Karpas-422 (cell line): ENCODE measurements at regions not wholly inside any gene's neighbourhood (a gene's known extent, or its start where the extent isn't known, plus 50 kb on each side); places are given as distances from the start of the nearest gene placed in this dataset.

Experiments
- DNase-seq: peaks from one replicate; pipeline ENCODE4 v3.0.0-alpha.2; 2015
- H2AFZ ChIP-seq: fragments of 200-600 bp; sonication (generic); 2 replicates; pipeline ENCODE4 v1.6.1; 2014; ENCODE audit warnings: antibody characterized with exemption, low read length, mixed read lengths
- H3K27ac ChIP-seq: fragments of 200-600 bp; sonication (generic); 2 replicates; pipeline ENCODE4 v1.5.1; 2014; ENCODE audit warnings: mild to moderate bottlenecking, low read length, moderate library complexity
- H3K27me3 ChIP-seq: fragments of 200-600 bp; sonication (generic); 2 replicates; pipeline ENCODE4 v1.6.1; 2014; ENCODE audit warnings: low read length, mixed read lengths
- H3K36me3 ChIP-seq: fragments of 200-600 bp; sonication (generic); 2 replicates; pipeline ENCODE4 v1.6.1; 2014; ENCODE audit warnings: low read length, mixed read lengths; ENCODE audit not compliant: insufficient read depth
- H3K4me1 ChIP-seq: fragments of 200-600 bp; sonication (generic); 2 replicates; pipeline ENCODE4 v1.6.1; 2014; ENCODE audit warnings: mild to moderate bottlenecking, low read length, mixed read lengths
- H3K4me2 ChIP-seq: fragments of 200-600 bp; sonication (generic); 2 replicates; pipeline ENCODE4 v1.6.1; 2014; ENCODE audit warnings: low read length, low read depth, mild to moderate bottlenecking; ENCODE audit not compliant: poor library complexity, severe bottlenecking
- H3K4me3 ChIP-seq: fragments of 200-600 bp; sonication (generic); 2 replicates; pipeline ENCODE4 v1.5.1; 2014; ENCODE audit warnings: mild to moderate bottlenecking, antibody characterized with exemption, low read length, mixed read lengths
- H3K79me2 ChIP-seq: fragments of 200-600 bp; sonication (generic); 2 replicates; pipeline ENCODE4 v1.6.1; 2014; ENCODE audit warnings: mild to moderate bottlenecking, low read length, mixed read lengths
- H3K9ac ChIP-seq: fragments of 200-600 bp; sonication (generic); 2 replicates; pipeline ENCODE4 v1.6.0; 2014; ENCODE audit warnings: low read length
- H3K9me2 ChIP-seq: fragments of 200-600 bp; sonication (generic), shearing (Covaris generic); replicated peaks from 2 replicates; pipeline ENCODE4 v1.6.0; 2014; ENCODE audit warnings: mild to moderate bottlenecking, low read length, moderate library complexity; ENCODE audit not compliant: insufficient read depth
- H3K9me3 ChIP-seq: fragments of 300-700, 200-600 bp; sonication (generic); 2 replicates; pipeline ENCODE4 v1.6.1; 2014; ENCODE audit warnings: low read length, mixed read lengths
- H4K20me1 ChIP-seq: fragments of 200-600 bp; sonication (generic); 2 replicates; pipeline ENCODE4 v1.6.1; 2014; ENCODE audit warnings: mild to moderate bottlenecking, antibody characterized with exemption, low read length, low read depth; ENCODE audit not compliant: insufficient read depth

DNA sequence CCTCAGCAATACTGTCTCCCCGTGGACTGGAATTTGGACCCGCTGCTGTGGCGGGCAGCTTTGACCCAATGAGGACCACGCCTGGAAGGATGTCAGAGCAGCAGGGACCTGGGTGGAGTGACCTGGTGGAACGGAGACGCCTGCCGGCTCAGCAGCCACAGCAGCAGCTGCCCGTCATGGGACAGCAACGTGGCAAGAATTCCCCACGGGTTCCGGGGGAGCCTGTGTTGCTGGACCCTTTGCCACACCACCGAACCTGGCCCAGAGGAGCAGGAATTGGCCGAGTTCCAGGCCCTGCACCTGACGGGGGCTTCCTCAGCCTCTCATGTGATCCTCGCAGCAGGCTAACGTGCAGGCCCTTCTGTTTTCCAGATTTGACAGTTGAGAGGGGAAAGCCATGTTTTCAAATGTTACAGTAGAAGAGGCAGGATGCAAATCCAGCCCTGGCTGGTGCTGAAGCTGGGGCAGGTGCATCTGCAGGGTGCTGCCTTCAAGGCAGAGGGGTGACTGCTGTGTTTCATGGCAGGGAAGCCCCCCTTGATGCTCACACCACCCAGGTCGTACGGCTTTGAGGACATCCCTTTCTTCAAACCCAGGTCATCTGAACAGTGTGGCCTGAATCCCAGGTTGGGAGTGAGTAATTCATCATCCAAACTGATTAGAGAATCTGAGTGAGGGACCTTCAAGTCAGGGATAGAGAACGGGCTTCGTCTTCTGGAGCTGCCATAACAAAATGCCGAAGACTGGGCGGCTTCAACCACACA lies 93.4 kb downstream of the THBS2 start:
- Histone ChIP-seq H3K9me2 (no peaks in the 10 kb centered on the region), H3K36me3 (no peaks in the 10 kb centered on the region), H3K9me3 (no peaks in the 10 kb centered on the region), H3K27ac (no peak overlapping the region), H3K4me3 (no peak overlapping the region), H3K4me2 (no peak overlapping the region), H3K27me3 (no peaks in the 10 kb centered on the region), H3K79me2 (no peaks in the 10 kb centered on the region), H4K20me1 (no peaks in the 10 kb centered on the region), H3K4me1 (no peaks in the 10 kb centered on the region), H3K9ac (no peak overlapping the region), H2AFZ (no peak overlapping the region)
- no peak for DNase-seq

DNA sequence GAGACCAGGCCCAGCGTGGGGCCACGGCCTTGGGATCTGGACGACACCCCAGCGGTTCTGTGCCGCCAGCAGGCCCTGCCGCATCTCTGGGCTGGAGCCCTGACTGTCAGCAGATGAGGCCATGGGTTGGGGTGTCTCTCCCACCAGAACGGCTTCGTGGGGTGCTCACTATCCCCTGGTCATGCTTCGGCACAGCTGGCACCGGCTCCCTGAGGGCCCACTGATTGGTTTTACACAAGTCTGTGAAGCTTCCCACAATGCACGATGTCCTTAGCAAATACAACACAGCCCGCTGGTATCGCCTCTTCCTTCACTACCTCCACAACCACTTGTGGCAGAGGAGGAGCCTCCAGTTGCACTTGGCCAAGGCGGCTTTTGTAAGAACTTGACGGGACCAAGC lies 94.3 kb downstream of the THBS2 start:
- no peaks in the 10 kb centered on the region for H3K4me1 ChIP-seq
- no peaks in the 10 kb centered on the region for H3K79me2 ChIP-seq
- no peaks in the 10 kb centered on the region for H3K36me3 ChIP-seq

DNA sequence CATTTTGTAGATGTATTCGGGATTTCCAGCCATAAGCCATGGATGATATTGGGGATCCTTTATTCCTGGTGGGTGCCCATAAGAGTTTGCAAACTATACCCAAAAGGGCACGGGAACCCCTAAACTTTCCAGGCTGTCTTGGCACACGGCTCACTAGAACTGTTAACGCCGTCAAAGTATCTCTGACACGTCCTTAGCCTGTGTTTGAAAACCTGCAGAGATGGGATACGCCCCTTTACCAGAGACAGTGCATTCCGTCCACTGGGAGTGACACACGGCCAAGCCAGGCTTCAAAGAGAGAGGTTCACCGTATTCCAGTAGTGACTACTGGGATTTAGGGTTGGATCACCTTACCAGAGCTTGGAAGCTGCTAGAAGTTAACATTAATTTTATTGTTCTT lies 95.0 kb downstream of the THBS2 start:
- DNase-seq = no peak
- no peaks in the 10 kb centered on the region for H3K36me3 ChIP-seq
- no peak overlapping the region for H3K4me2 ChIP-seq
- no peaks in the 10 kb centered on the region for H3K27me3 ChIP-seq
- no peaks in the 10 kb centered on the region for H3K4me1 ChIP-seq
- H3K9me2 ChIP-seq = no peaks in the 10 kb centered on the region
- no peaks in the 10 kb centered on the region for H3K79me2 ChIP-seq
- no peak overlapping the region for H3K9ac ChIP-seq
- H4K20me1 ChIP-seq = no peaks in the 10 kb centered on the region
- no peak overlapping the region for H3K27ac ChIP-seq
- H3K4me3 ChIP-seq = no peak overlapping the region
- no peaks in the 10 kb centered on the region for H3K9me3 ChIP-seq
- no peak overlapping the region for H2AFZ ChIP-seq

More for the DNA sequence above, 94.3 kb downstream of the THBS2 start:
- H3K4me3 ChIP-seq = no peak overlapping the region
- H3K9me2 ChIP-seq = no peaks in the 10 kb centered on the region
- no peaks in the 10 kb centered on the region for H3K9me3 ChIP-seq
- no peaks in the 10 kb centered on the region for H3K27me3 ChIP-seq
- H4K20me1 ChIP-seq = no peaks in the 10 kb centered on the region
- no peak overlapping the region for H2AFZ ChIP-seq
- H3K4me2 ChIP-seq = no peak overlapping the region
- no peak overlapping the region for H3K27ac ChIP-seq
- no peak for DNase-seq
- no peak overlapping the region for H3K9ac ChIP-seq

DNA sequence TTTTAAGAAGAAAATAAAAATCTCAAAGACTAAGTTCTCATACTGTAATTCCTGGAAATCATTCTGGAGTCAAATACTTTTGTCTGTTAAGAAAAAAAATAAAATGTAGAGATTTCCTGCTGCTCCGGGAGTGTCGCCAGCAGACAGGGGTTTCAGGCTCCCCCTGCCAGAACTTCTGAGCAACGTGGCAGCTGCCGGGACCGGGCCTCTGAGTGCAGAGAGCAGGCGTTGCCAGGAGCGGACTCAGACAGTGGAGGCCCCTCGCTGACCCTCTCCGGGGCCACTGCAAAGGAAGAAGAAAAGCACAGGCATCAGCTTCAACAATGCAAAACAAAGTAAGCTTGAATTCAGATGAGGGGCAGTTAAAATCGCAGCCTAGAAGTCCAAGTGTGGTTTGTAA lies 95.5 kb downstream of the THBS2 start:
- Histone ChIP-seq H2AFZ (no peak overlapping the region), H3K79me2 (no peaks in the 10 kb centered on the region), H3K4me1 (no peaks in the 10 kb centered on the region), H3K9ac (no peak overlapping the region), H3K9me2 (no peaks in the 10 kb centered on the region), H3K4me3 (no peak overlapping the region), H3K27me3 (no peaks in the 10 kb centered on the region), H3K36me3 (no peaks in the 10 kb centered on the region), H3K27ac (no peak overlapping the region), H3K4me2 (no peak overlapping the region), H4K20me1 (no peaks in the 10 kb centered on the region), H3K9me3 (no peaks in the 10 kb centered on the region)
- no peak for DNase-seq

DNA sequence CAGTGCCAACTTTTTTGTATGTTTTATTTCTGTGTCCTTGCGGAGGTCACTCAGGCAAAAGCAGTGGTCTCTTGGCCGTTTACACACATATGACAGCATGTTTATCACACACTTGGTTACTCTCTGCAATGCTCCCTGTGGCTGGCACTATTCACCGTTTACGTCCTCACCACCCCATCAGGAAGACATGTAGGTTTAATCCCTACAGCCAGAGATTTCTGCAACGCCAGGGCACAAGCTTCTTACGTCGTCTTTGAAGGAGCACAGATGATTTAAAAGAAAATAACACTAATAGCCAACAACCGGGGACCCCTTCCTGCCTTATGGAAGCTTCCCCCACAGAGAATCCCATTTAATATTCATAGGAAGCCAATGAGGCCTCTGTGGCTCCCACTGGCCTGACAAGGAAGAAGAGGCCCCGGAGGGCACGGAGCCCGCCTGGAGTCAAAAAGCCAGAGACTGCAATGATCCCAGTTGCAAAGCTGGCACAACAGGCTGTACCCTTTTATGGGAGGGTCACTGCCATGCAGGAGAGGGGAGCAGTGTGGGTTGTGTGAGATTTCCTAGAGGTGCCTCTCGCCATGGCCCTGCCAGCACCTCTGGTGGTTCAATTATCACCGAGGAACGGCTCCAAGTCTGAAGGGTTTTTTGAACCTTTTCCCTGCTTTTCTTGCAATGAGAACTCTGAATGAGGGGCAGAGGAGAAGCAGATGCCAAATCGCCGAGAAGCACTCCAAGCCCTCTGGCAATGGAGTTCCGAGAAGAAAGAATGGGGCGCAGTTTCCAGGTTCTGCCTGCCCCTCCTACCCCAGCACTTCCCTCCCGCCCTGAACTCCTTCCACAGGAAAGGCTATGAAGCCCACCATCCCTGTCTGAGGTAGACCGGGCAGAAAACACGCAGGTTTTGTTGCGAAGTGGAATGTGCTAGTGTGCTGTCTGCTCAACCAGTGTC lies 96.2 kb downstream of the THBS2 start:
- Histone ChIP-seq H3K79me2 (no peaks in the 10 kb centered on the region), H3K4me1 (no peaks in the 10 kb centered on the region), H3K27me3 (no peaks in the 10 kb centered on the region), H3K9me2 (no peaks in the 10 kb centered on the region), H3K36me3 (no peaks in the 10 kb centered on the region), H3K4me3 (no peak overlapping the region), H3K27ac (no peak overlapping the region), H2AFZ (no peak overlapping the region), H4K20me1 (no peaks in the 10 kb centered on the region), H3K4me2 (no peak overlapping the region), H3K9ac (no peak overlapping the region), H3K9me3 (no peaks in the 10 kb centered on the region)
- no peak for DNase-seq

DNA sequence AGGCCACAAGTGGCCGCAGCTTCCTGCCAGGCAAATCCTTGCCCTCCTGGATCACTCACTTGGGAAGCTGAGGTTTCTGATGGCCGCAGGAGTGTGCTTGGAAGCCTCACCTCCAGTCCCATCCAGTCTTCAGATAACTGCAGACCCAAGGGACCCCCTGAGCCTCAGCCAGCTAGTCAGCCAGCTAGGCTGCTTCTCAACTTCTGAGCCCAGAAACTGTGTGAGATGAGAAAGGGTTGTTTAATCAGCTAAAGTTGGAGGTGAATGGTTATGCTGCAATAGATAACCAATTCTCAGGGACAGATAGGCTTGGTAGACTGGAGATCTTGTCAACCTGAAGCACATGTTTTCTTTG lies 96.9 kb downstream of the THBS2 start:
- no peak for DNase-seq
- Histone ChIP-seq H3K36me3 (no peaks in the 10 kb centered on the region), H3K4me3 (no peak overlapping the region), H3K4me1 (no peaks in the 10 kb centered on the region), H3K9me2 (no peaks in the 10 kb centered on the region), H2AFZ (no peak overlapping the region), H3K27ac (no peak overlapping the region), H3K27me3 (no peaks in the 10 kb centered on the region), H3K79me2 (no peaks in the 10 kb centered on the region), H3K4me2 (no peak overlapping the region), H4K20me1 (no peaks in the 10 kb centered on the region), H3K9ac (no peak overlapping the region), H3K9me3 (no peaks in the 10 kb centered on the region)

DNA sequence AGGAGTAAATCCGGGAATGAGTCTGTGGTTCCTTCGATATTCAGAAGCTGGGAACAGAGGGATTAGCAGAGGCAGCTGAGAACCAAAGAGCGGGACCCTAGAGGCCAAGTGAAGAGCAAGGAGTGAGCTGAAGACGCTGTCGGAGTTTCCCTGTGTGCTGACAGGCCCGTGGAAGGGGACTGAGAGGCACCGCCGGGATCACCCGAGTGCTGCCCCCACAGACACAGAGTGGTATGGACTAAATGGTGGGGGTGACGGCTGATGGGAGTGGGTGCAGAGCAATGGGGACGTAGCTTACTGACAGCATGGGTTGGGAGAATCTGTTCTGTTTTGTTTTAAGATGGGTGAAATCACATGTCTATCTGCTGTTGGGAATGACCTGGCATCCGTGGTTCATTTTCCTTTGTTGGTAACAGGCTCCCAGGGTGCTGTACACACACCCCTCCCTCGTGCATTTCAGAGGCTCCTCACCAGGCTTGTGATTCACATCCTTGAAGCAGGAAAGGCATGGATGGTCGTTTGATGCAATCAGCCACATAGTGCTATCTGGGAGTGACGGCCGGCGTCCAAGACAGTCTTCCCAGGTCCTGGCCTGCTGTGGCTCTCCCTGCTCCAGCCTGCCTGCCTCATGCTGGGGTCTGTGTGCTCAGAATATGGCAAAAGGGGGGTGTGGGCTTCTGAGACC lies 97.4 kb downstream of the THBS2 start:
- no peaks in the 10 kb centered on the region for H3K79me2 ChIP-seq
- no peaks in the 10 kb centered on the region for H3K36me3 ChIP-seq

DNA sequence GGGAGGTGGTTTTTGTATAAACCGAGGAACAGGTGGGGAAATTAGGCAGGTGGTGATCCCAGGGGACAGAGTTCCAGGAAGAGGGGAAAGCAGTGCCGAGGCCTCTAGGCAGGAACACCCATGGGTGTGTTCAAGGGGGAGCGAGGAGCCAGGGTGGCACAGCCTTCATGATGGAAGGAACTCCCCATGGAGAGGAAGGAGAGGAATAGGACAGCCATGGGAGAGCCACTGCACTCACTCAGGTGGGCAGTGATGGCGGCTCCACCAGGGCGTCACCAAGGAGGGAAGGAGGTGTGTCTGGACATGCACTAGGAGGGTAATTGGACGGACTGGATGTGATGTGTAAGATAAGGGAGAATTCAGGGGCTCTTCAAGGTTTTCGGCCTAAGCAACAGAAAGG lies 98.2 kb downstream of the THBS2 start:
- H3K36me3 ChIP-seq = no peaks in the 10 kb centered on the region
- H3K27me3 ChIP-seq = no peaks in the 10 kb centered on the region
- no peak overlapping the region for H3K4me3 ChIP-seq
- DNase-seq = no peak
- no peak overlapping the region for H3K9ac ChIP-seq
- H4K20me1 ChIP-seq = no peaks in the 10 kb centered on the region
- H3K9me3 ChIP-seq = no peaks in the 10 kb centered on the region
- no peak overlapping the region for H3K27ac ChIP-seq
- H3K9me2 ChIP-seq = no peaks in the 10 kb centered on the region
- H3K79me2 ChIP-seq = no peaks in the 10 kb centered on the region
- H2AFZ ChIP-seq = no peak overlapping the region
- H3K4me2 ChIP-seq = no peak overlapping the region
- no peaks in the 10 kb centered on the region for H3K4me1 ChIP-seq

More for the DNA sequence above, 97.4 kb downstream of the THBS2 start:
- Histone ChIP-seq H4K20me1 (no peaks in the 10 kb centered on the region), H3K9me3 (no peaks in the 10 kb centered on the region), H3K4me1 (no peaks in the 10 kb centered on the region), H2AFZ (no peak overlapping the region), H3K27ac (no peak overlapping the region), H3K4me2 (no peak overlapping the region), H3K9ac (no peak overlapping the region), H3K9me2 (no peaks in the 10 kb centered on the region), H3K4me3 (no peak overlapping the region), H3K27me3 (no peaks in the 10 kb centered on the region)
- no peak for DNase-seq
